ENCODE measurements at regions not wholly inside any gene's neighbourhood (a gene's known extent, or its start where the extent isn't known, plus 50 kb on each side); places are given as distances from the start of the nearest gene placed in this dataset.

GRCh38 chr7:96534221-96534620 lies 175.4 kb downstream of the SEM1 start:
- Mint-ChIP-seq H3K4me1 (no peaks in the 10 kb centered on the region), H3K27ac (no peak overlapping the region), H3K4me3 (no peak overlapping the region), H3K27me3 (peaks cover 16% of the 10 kb centered on the region), H3K9me3 (no peaks in the 10 kb centered on the region), H3K36me3 (no peaks in the 10 kb centered on the region)
- CTCF ChIA-PET: no interaction called here
- no peak for DNase-seq

- Mint-ChIP-seq H3K9me3 (no peaks in the 10 kb centered on the region), H3K4me1 (no peaks in the 10 kb centered on the region), H3K4me3 (no peak overlapping the region), H3K27me3 (peaks cover 13% of the 10 kb centered on the region), H3K36me3 (no peaks in the 10 kb centered on the region), H3K27ac (no peak overlapping the region)
- CTCF ChIA-PET: no interaction called here
- no peak for DNase-seq
These were observed 177.2 kb downstream of the SEM1 start for GRCh38 chr7:96532428-96532935.

GRCh38 chr7:96531331-96531730 lies 178.3 kb downstream of the SEM1 start:
- Mint-ChIP-seq H3K9me3 (no peaks in the 10 kb centered on the region), H3K4me3 (no peak overlapping the region), H3K4me1 (no peaks in the 10 kb centered on the region), H3K36me3 (no peaks in the 10 kb centered on the region), H3K27ac (no peak overlapping the region), H3K27me3 (peaks cover 10% of the 10 kb centered on the region)
- CTCF ChIA-PET: no interaction called here
- no peak for DNase-seq

GRCh38 chr7:96530786-96531185 lies 178.9 kb downstream of the SEM1 start:
- H3K27me3 Mint-ChIP-seq: peaks cover 10% of the 10 kb centered on the region
- H3K36me3 Mint-ChIP-seq: no peaks in the 10 kb centered on the region
- no peaks in the 10 kb centered on the region for H3K4me1 Mint-ChIP-seq
- no peak overlapping the region for H3K27ac Mint-ChIP-seq
- no peak for DNase-seq
- H3K4me3 Mint-ChIP-seq: no peak overlapping the region
- CTCF ChIA-PET: no interaction called here
- H3K9me3 Mint-ChIP-seq: no peaks in the 10 kb centered on the region

- no peak for DNase-seq
- Mint-ChIP-seq H3K4me3 (no peak overlapping the region), H3K27ac (no peak overlapping the region), H3K27me3 (peaks cover 6% of the 10 kb centered on the region), H3K36me3 (no peaks in the 10 kb centered on the region), H3K9me3 (no peaks in the 10 kb centered on the region), H3K4me1 (no peaks in the 10 kb centered on the region)
- CTCF ChIA-PET: no interaction called here
These were observed 182.4 kb downstream of the SEM1 start for GRCh38 chr7:96527133-96527827.

- H3K4me1 Mint-ChIP-seq: no peaks in the 10 kb centered on the region
- H3K36me3 Mint-ChIP-seq: no peaks in the 10 kb centered on the region
- H3K9me3 Mint-ChIP-seq: no peaks in the 10 kb centered on the region
- CTCF ChIA-PET: no interaction called here
- peaks cover 6% of the 10 kb centered on the region for H3K27me3 Mint-ChIP-seq
- no peak overlapping the region for H3K27ac Mint-ChIP-seq
- no peak for DNase-seq
- H3K4me3 Mint-ChIP-seq: no peak overlapping the region
These were observed 183.2 kb downstream of the SEM1 start for GRCh38 chr7:96526496-96526895.

GRCh38 chr7:96521068-96521894 lies 188.4 kb downstream of the SEM1 start:
- CTCF ChIA-PET: no interaction called here
- Mint-ChIP-seq H3K27ac (no peak overlapping the region), H3K27me3 (no peaks in the 10 kb centered on the region), H3K36me3 (no peaks in the 10 kb centered on the region), H3K4me1 (no peaks in the 10 kb centered on the region), H3K9me3 (no peaks in the 10 kb centered on the region), H3K4me3 (no peak overlapping the region)
- no peak for DNase-seq

GRCh38 chr7:96508371-96508770 lies 186.5 kb upstream of the SLC25A13 start:
- H3K27ac Mint-ChIP-seq: no peak overlapping the region
- CTCF ChIA-PET: no interaction called here
- H3K27me3 Mint-ChIP-seq: peaks cover 9% of the 10 kb centered on the region
- H3K4me3 Mint-ChIP-seq: no peak overlapping the region
- no peak for DNase-seq
- no peaks in the 10 kb centered on the region for H3K4me1 Mint-ChIP-seq
- H3K36me3 Mint-ChIP-seq: no peaks in the 10 kb centered on the region
- H3K9me3 Mint-ChIP-seq: no peaks in the 10 kb centered on the region

GRCh38 chr7:96503597-96503996 lies 181.7 kb upstream of the SLC25A13 start:
- H3K9me3 Mint-ChIP-seq: no peaks in the 10 kb centered on the region
- no peak for DNase-seq
- H3K4me1 Mint-ChIP-seq: no peaks in the 10 kb centered on the region
- no peak overlapping the region for H3K4me3 Mint-ChIP-seq
- no peaks in the 10 kb centered on the region for H3K36me3 Mint-ChIP-seq
- CTCF ChIA-PET: no interaction called here
- peaks cover 9% of the 10 kb centered on the region for H3K27me3 Mint-ChIP-seq
- no peak overlapping the region for H3K27ac Mint-ChIP-seq

- H3K4me1 Mint-ChIP-seq: no peaks in the 10 kb centered on the region
- CTCF ChIA-PET: no interaction called here
- no peaks in the 10 kb centered on the region for H3K27me3 Mint-ChIP-seq
- H3K4me3 Mint-ChIP-seq: no peak overlapping the region
- no peak for DNase-seq
- no peak overlapping the region for H3K27ac Mint-ChIP-seq
- H3K36me3 Mint-ChIP-seq: no peaks in the 10 kb centered on the region
- H3K9me3 Mint-ChIP-seq: no peaks in the 10 kb centered on the region
These were observed 179.4 kb upstream of the SLC25A13 start for GRCh38 chr7:96501318-96501717.

GRCh38 chr7:96499532-96499931 lies 177.6 kb upstream of the SLC25A13 start:
- Mint-ChIP-seq H3K9me3 (no peaks in the 10 kb centered on the region), H3K4me3 (no peak overlapping the region), H3K4me1 (peaks cover 10% of the 10 kb centered on the region), H3K36me3 (no peaks in the 10 kb centered on the region), H3K27me3 (peaks cover 4% of the 10 kb centered on the region), H3K27ac (no peak overlapping the region)
- no peak for DNase-seq
- CTCF ChIA-PET: no interaction called here

- H3K4me3 Mint-ChIP-seq: no peak overlapping the region
- H3K9me3 Mint-ChIP-seq: no peaks in the 10 kb centered on the region
- no peak overlapping the region for H3K27ac Mint-ChIP-seq
- peaks cover 4% of the 10 kb centered on the region for H3K27me3 Mint-ChIP-seq
- H3K36me3 Mint-ChIP-seq: no peaks in the 10 kb centered on the region
- peaks cover 12% of the 10 kb centered on the region for H3K4me1 Mint-ChIP-seq
- DNase-seq: no peak
- CTCF ChIA-PET: no interaction called here
These were observed 175.7 kb upstream of the SLC25A13 start for GRCh38 chr7:96497567-96497966.

GRCh38 chr7:96495751-96496216 lies 173.9 kb upstream of the SLC25A13 start:
- H3K4me1 Mint-ChIP-seq: peaks cover 22% of the 10 kb centered on the region
- peak; percentile 25 for DNase-seq
- peaks cover 4% of the 10 kb centered on the region for H3K27me3 Mint-ChIP-seq
- CTCF ChIA-PET: interaction anchor here (1.8 kb wide), 1 partner anchor 17 kb away, joined by 4 read pairs; no protein-coding TSS in a partner anchor
- H3K4me3 Mint-ChIP-seq: no peak overlapping the region
- peak overlapping the region; percentile 74 for H3K27ac Mint-ChIP-seq
- H3K36me3 Mint-ChIP-seq: no peaks in the 10 kb centered on the region
- no peaks in the 10 kb centered on the region for H3K9me3 Mint-ChIP-seq

- H3K9me3 Mint-ChIP-seq: no peaks in the 10 kb centered on the region
- no peak overlapping the region for H3K4me3 Mint-ChIP-seq
- DNase-seq: no peak
- H3K27ac Mint-ChIP-seq: no peak overlapping the region
- no peaks in the 10 kb centered on the region for H3K36me3 Mint-ChIP-seq
- H3K27me3 Mint-ChIP-seq: peaks cover 4% of the 10 kb centered on the region
- CTCF ChIA-PET: no interaction called here
- peaks cover 20% of the 10 kb centered on the region for H3K4me1 Mint-ChIP-seq
These were observed 164.8 kb upstream of the SLC25A13 start for GRCh38 chr7:96486681-96487080.

- Mint-ChIP-seq H3K27ac (no peak overlapping the region), H3K36me3 (no peaks in the 10 kb centered on the region)
These were observed 162.9 kb upstream of the SLC25A13 start for GRCh38 chr7:96484845-96485244.

More at GRCh38 chr7:96484845-96485244, 162.9 kb upstream of the SLC25A13 start:
- no peak overlapping the region for H3K4me3 Mint-ChIP-seq
- H3K9me3 Mint-ChIP-seq: no peaks in the 10 kb centered on the region
- CTCF ChIA-PET: interaction anchor here (1.4 kb wide), 1 partner anchor 10 kb away, joined by 3 read pairs; no protein-coding TSS in a partner anchor
- H3K27me3 Mint-ChIP-seq: no peaks in the 10 kb centered on the region
- H3K4me1 Mint-ChIP-seq: peaks cover 17% of the 10 kb centered on the region
- no peak for DNase-seq
